ENCODE measurements at regions not wholly inside any gene's neighbourhood (a gene's known extent, or its start where the extent isn't known, plus 50 kb on each side); places are given as distances from the start of the nearest gene placed in this dataset.

GRCh38 chr1:116314305-116314919 lies 58.6 kb upstream of the ATP1A1 start (continued):
- TF ChIP-seq LRRFIP1 (CRISPR knock-in tag; conservative IDR thresholded peaks at IDR 0.05) (no peak), FOXK2 (IDR thresholded peaks at IDR 0.05) (no peak), ZNF724P (CRISPR knock-in tag; IDR thresholded peaks at IDR 0.05; ENCODE audit: borderline replicate concordance) (no peak), ZEB1 (IDR thresholded peaks at IDR 0.05; ENCODE audit: insufficient replicate concordance, low read depth) (no peak), AGO2 (optimal IDR thresholded peaks at IDR 0.05; ENCODE audit: low read depth, low read length) (no peak), MXI1 (IDR thresholded peaks at IDR 0.05; ENCODE audit: borderline replicate concordance, low read depth, low read length) (no peak), MBNL3 (CRISPR knock-in tag; conservative IDR thresholded peaks at IDR 0.05) (no peak), ZFYVE20 (CRISPR knock-in tag; IDR thresholded peaks at IDR 0.05; ENCODE audit: borderline replicate concordance, low read depth) (no peak), PRMT3 (CRISPR knock-in tag; IDR thresholded peaks at IDR 0.05; ENCODE audit: borderline replicate concordance, low read depth) (no peak), ZNF577 (CRISPR knock-in tag; IDR thresholded peaks at IDR 0.05; ENCODE audit: borderline replicate concordance, low read depth) (no peak), ZNF782 (CRISPR knock-in tag; IDR thresholded peaks at IDR 0.05; ENCODE audit: borderline replicate concordance) (no peak), ZNF510 (CRISPR knock-in tag; IDR thresholded peaks at IDR 0.05; ENCODE audit: low read depth) (no peak), ZNF407 (CRISPR knock-in tag; IDR thresholded peaks at IDR 0.05; ENCODE audit: not compliant biosample characterization) (no peak)
- TF ChIP-seq, protein P1, sequence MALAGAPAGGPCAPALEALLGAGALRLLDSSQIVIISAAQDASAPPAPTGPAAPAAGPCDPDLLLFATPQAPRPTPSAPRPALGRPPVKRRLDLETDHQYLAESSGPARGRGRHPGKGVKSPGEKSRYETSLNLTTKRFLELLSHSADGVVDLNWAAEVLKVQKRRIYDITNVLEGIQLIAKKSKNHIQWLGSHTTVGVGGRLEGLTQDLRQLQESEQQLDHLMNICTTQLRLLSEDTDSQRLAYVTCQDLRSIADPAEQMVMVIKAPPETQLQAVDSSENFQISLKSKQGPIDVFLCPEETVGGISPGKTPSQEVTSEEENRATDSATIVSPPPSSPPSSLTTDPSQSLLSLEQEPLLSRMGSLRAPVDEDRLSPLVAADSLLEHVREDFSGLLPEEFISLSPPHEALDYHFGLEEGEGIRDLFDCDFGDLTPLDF (CRISPR knock-in tag; IDR thresholded peaks at IDR 0.05), result no peak
- TF ChIP-seq, protein P2, sequence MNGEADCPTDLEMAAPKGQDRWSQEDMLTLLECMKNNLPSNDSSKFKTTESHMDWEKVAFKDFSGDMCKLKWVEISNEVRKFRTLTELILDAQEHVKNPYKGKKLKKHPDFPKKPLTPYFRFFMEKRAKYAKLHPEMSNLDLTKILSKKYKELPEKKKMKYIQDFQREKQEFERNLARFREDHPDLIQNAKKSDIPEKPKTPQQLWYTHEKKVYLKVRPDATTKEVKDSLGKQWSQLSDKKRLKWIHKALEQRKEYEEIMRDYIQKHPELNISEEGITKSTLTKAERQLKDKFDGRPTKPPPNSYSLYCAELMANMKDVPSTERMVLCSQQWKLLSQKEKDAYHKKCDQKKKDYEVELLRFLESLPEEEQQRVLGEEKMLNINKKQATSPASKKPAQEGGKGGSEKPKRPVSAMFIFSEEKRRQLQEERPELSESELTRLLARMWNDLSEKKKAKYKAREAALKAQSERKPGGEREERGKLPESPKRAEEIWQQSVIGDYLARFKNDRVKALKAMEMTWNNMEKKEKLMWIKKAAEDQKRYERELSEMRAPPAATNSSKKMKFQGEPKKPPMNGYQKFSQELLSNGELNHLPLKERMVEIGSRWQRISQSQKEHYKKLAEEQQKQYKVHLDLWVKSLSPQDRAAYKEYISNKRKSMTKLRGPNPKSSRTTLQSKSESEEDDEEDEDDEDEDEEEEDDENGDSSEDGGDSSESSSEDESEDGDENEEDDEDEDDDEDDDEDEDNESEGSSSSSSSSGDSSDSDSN (CRISPR knock-in tag; IDR thresholded peaks at IDR 0.05), result no peak
